Aorta (tissue), 5 donors: ENCODE measurements at regions not wholly inside any gene's neighbourhood (a gene's known extent, or its start where the extent isn't known, plus 50 kb on each side); places are given as distances from the start of the nearest gene placed in this dataset.

Experiments
- ATAC-seq: fragments of 200-7000 bp; cut with Tn5 transposase; one replicate; pipeline ENCODE4 v1.9.1; 2022; ENCODE audit warnings: moderate library complexity; ENCODE audit not compliant: low FRiP score
- DNase-seq, 2 donors: peaks; one replicate each; pipeline ENCODE4 v3.0.0-alpha.2; 2020
- H3K27ac ChIP-seq, 2 donors: one replicate each; pipeline ENCODE4 v1.5.1; 2013; ENCODE audit warnings: low read length in 2 of 2, mild to moderate bottlenecking in 2 of 2, moderate library complexity in 2 of 2, control low read depth in 1 of 2, inconsistent platforms in 1 of 2, low read depth in 1 of 2
- H3K27me3 ChIP-seq, 2 donors: one replicate each; pipeline ENCODE4 v1.6.1; 2013; ENCODE audit warnings: control low read depth in 1 of 2, low read length in 1 of 2, mild to moderate bottlenecking in 1 of 2, moderate library complexity in 1 of 2; ENCODE audit not compliant: insufficient read depth in 2 of 2, control insufficient read depth in 1 of 2
- H3K36me3 ChIP-seq, 2 donors: one replicate each; pipeline ENCODE4 v1.6.1; 2013; ENCODE audit warnings: control low read depth in 1 of 2, low read length in 1 of 2, mild to moderate bottlenecking in 1 of 2; ENCODE audit not compliant: insufficient read depth in 2 of 2, control insufficient read depth in 1 of 2
- H3K4me1 ChIP-seq, 2 donors: one replicate each; pipeline ENCODE4 v1.6.1; 2013; ENCODE audit warnings: low read length in 2 of 2, control low read depth in 1 of 2, mild to moderate bottlenecking in 1 of 2, moderate library complexity in 1 of 2; ENCODE audit not compliant: insufficient read depth in 2 of 2, control insufficient read depth in 1 of 2
- H3K4me3 ChIP-seq, 2 donors: one replicate each; pipeline ENCODE4 v1.5.1; 2013; ENCODE audit warnings: low read length in 2 of 2, control low read depth in 1 of 2, mild to moderate bottlenecking in 1 of 2
- H3K9me3 ChIP-seq: one replicate; pipeline ENCODE4 v1.6.1; 2013; ENCODE audit warnings: mild to moderate bottlenecking, low read length; ENCODE audit not compliant: control insufficient read depth
- WGBS, 2 donors: extraction: QIAGEN DNeasy Blood & Tissue Kit; methylation state at CpG; one replicate each; pipeline ENCODE4 v1.1.7; 2013; 5-methylcytosine and 5-hydroxymethylcytosine counted together
- intact Hi-C, 2 donors: fragments of 100-400 bp; cut with DNase I; formaldehyde crosslinking; loops; one replicate each; pipeline versions ENCODE4 v1.14.2 to v1.15.0; 2022
- donor health status: healthy with polysubstance abuse.
- donor health status: Bipolar disorder and iron deficiency.
- donor health status: DM: no; HTN: no; CAD: no.
- donor health status: DM: no; HTN: no; CAD: no.
- donor health status: DM: yes; HTN: yes; CAD: no.

DNA sequence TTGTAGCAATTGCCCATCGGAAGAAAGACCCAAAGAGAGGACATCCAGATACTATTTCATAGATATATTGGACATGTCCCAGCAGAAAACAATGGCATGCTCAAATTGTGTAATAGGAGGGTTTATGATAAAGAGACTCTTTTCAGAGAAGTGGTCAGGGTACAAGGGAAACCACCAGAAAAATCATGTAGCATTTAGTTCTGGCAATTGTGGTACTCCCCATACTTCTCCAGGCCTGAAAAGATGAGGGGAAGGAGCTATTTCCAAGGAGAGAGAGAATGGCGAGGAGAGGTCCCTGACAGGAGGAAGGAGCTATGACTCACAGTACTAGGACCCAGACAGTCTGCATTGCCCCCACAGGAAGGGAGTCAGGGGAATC lies 68.4 kb upstream of the ADO start:
- 83 to 91% methylated on average over 2 of the region's 2 CpGs for whole genome bisulfite sequencing, 2 donors
- ATAC-seq (no peak), DNase-seq (no peak)
- H3K4me3 ChIP-seq, result no peak overlapping the region
- H3K36me3 ChIP-seq, result no peaks in the 10 kb centered on the region
- no peaks in the 10 kb centered on the region for H3K27me3 ChIP-seq
- peaks cover 2% of the 10 kb centered on the region for H3K9me3 ChIP-seq
- no peaks in the 10 kb centered on the region for H3K4me1 ChIP-seq
- intact Hi-C loops, result no loop called here
- no peak overlapping the region for H3K27ac ChIP-seq

- WGBS, 2 donors, result 58 to 67% methylated on average over 3 of the region's 3 CpGs
- intact Hi-C loops, result no loop called here
- Histone ChIP-seq H3K36me3 (no peaks in the 10 kb centered on the region), H3K4me3 (no peak overlapping the region), H3K4me1 (no peaks in the 10 kb centered on the region), H3K27ac (no peak overlapping the region), H3K27me3 (no peaks in the 10 kb centered on the region), H3K9me3 (peaks cover 2% of the 10 kb centered on the region)
- ATAC-seq (no peak), DNase-seq (no peak)
Observed at GRCh38 chr10:62738916-62739315, 65.6 kb upstream of the ADO start.

DNA sequence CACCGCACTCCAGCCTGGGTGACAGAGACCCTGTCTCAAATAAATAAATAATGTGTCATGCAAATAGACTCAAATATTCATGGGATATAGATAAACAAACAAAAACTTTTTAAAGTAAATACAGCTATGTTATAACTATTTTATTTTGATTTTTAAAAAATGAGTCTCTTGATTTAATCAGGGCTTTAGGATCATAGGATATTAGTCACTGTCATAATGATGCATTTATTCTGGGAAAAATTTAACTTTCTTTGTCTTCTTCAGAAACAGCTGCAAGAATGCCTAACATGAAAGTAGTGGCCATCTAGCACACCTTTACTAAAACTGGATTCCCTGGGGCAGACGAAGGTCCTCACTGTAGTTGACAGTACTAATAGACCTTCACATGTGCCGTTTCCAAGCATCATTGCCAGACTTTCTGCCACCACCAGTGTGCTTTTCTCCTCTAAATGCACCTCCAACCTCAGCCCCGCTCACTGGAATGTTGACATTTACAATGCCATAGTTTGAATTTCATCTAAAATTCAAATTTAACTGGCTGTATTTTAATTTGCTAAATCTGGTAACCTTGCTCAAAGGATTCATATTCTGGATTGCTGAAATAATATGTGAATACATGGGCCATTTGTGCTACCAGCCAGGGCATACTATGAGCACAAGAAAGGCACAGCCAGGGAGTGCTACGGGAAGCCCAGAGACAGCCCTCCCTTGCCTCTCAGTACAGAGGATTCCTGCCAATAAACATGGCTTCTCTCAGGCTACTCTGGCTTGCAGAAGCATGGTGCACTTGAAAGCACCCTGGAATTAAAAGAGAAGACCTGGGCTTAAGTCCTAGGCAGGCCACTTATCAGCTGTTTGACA lies 63.4 kb upstream of the ADO start:
- no peaks in the 10 kb centered on the region for H3K27me3 ChIP-seq
- no peak for ATAC-seq
- no peaks in the 10 kb centered on the region for H3K36me3 ChIP-seq
- H3K9me3 ChIP-seq, result peaks cover 2% of the 10 kb centered on the region
- H3K4me3 ChIP-seq, result no peak overlapping the region
- no peak for DNase-seq
- 73 to 75% methylated on average over 5 of the region's 5 CpGs for WGBS, 2 donors
- intact Hi-C loops, result no loop called here
- no peak overlapping the region for H3K27ac ChIP-seq
- H3K4me1 ChIP-seq, result no peaks in the 10 kb centered on the region

DNA sequence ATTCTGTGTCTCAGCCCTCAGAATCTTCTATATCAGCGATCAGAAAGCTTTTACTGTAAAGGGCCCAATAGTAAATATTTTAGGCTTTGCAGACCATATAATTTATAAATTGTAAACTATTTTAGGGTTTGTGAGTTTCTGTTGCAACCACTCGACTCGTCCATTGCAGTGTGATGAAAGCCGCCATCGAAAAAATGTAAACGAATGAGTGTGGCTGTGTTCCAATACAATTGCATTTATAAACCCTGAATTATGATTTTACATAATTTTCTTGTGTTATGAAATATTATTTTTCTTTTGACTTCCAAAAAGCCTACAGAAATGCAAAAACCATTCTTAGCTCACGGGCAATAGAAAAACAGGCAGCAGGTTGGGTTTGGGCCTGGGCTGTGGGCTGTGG lies 62.5 kb upstream of the ADO start:
- no peak overlapping the region for H3K27ac ChIP-seq
- no peaks in the 10 kb centered on the region for H3K27me3 ChIP-seq
- no peaks in the 10 kb centered on the region for H3K9me3 ChIP-seq
- WGBS, 2 donors, result 75 to 84% methylated on average over 7 of the region's 7 CpGs
- intact Hi-C loops, result no loop called here
- H3K36me3 ChIP-seq, result no peaks in the 10 kb centered on the region
- H3K4me1 ChIP-seq, result no peaks in the 10 kb centered on the region
- DNase-seq, result no peak
- H3K4me3 ChIP-seq, result no peak overlapping the region
- no peak for ATAC-seq

- intact Hi-C loops, result no loop called here
- ATAC-seq (no peak), DNase-seq (no peak)
- no peaks in the 10 kb centered on the region for H3K27me3 ChIP-seq
- no peaks in the 10 kb centered on the region for H3K36me3 ChIP-seq
- no peak overlapping the region for H3K27ac ChIP-seq
- WGBS, 2 donors, result 45 to 46% methylated on average over 6 of the region's 6 CpGs
- H3K4me3 ChIP-seq, result no peak overlapping the region
- no peaks in the 10 kb centered on the region for H3K4me1 ChIP-seq
- no peaks in the 10 kb centered on the region for H3K9me3 ChIP-seq
Observed at GRCh38 chr10:62742536-62743061, 61.9 kb upstream of the ADO start.

- Histone ChIP-seq H3K9me3 (no peaks in the 10 kb centered on the region), H3K27me3 (no peaks in the 10 kb centered on the region), H3K36me3 (no peaks in the 10 kb centered on the region), H3K4me3 (no peak overlapping the region), H3K4me1 (no peaks in the 10 kb centered on the region), H3K27ac (no peak overlapping the region)
- DNase-seq (no peak), ATAC-seq (no peak)
- WGBS, 2 donors, result 69 to 72% methylated on average over 3 of the region's 3 CpGs
- intact Hi-C loops, result no loop called here
Observed at GRCh38 chr10:62744136-62744535, 60.4 kb upstream of the ADO start.

DNA sequence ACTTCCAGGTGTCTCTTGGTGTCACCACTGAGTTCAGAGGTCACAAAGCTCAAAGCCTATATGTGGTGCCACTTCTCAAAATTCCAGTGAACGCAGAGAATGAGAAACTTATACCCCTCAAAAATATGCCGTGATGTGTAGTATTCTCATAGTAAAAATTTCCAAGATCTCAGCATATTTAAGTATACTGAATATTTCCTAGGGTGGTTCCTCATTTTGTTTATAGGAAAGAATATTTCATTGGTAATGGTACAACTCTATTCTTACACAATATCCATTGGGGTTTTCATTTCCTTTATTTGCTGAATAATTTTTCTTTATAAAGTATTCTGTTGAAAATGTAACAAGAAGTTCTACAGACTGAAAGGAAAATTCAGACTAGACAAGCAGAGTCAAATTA lies 58.9 kb upstream of the ADO start:
- Histone ChIP-seq H3K9me3 (no peaks in the 10 kb centered on the region), H3K4me3 (no peak overlapping the region), H3K27ac (no peak overlapping the region), H3K4me1 (no peaks in the 10 kb centered on the region), H3K36me3 (no peaks in the 10 kb centered on the region), H3K27me3 (no peaks in the 10 kb centered on the region)
- 94 to 95% methylated on average over 2 of the region's 2 CpGs for WGBS, 2 donors
- ATAC-seq (no peak), DNase-seq (no peak)
- intact Hi-C loops, result no loop called here

GRCh38 chr10:62746951-62747729 lies 57.4 kb upstream of the ADO start:
- WGBS, 2 donors, result 90% methylated on average over 3 of the region's 3 CpGs
- Histone ChIP-seq H3K27ac (no peak overlapping the region), H3K4me1 (no peaks in the 10 kb centered on the region), H3K9me3 (no peaks in the 10 kb centered on the region), H3K27me3 (no peaks in the 10 kb centered on the region), H3K4me3 (no peak overlapping the region), H3K36me3 (no peaks in the 10 kb centered on the region)
- intact Hi-C loops, result no loop called here
- ATAC-seq (no peak), DNase-seq (no peak)

- DNase-seq, result no peak
- no peaks in the 10 kb centered on the region for H3K36me3 ChIP-seq
Observed at GRCh38 chr10:62748386-62748785, 56.1 kb upstream of the ADO start.

More at GRCh38 chr10:62748386-62748785, 56.1 kb upstream of the ADO start:
- Histone ChIP-seq H3K9me3 (no peaks in the 10 kb centered on the region), H3K27me3 (no peaks in the 10 kb centered on the region), H3K27ac (no peak overlapping the region), H3K4me3 (no peak overlapping the region), H3K4me1 (no peaks in the 10 kb centered on the region)
- no peak for ATAC-seq
- intact Hi-C loops, result no loop called here
